ENCODE measurements at regions not wholly inside any gene's neighbourhood (a gene's known extent, or its start where the extent isn't known, plus 50 kb on each side); places are given as distances from the start of the nearest gene placed in this dataset.

DNA sequence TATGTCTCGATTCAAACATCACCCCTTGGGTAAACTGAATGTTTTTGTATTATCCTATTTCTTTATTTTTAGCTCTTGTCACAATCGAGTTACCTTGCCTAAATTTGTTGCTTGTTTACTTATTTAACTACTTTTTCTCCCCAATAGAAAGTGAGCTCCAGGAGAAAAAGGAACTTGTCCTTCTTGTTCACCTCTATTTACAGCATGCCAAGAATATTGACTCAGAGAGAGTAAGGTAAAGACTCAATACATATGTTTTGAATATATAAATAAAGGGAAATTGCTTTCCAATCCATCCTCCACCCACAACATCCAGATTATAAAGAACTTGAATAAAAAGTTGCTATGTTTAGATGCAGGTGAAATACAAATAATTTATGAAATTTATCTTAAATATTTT is 107.3 kb upstream of the PDC start:
- Mint-ChIP-seq H3K36me3 (ENCODE audit: low read depth) (no peaks in the 10 kb centered on the region), H3K4me1 (no peaks in the 10 kb centered on the region), H3K27ac (no peak overlapping the region), H3K27me3 (ENCODE audit: low read depth) (no peaks in the 10 kb centered on the region), H3K4me3 (no peak overlapping the region), H3K9me3 (no peaks in the 10 kb centered on the region)
- TF ChIP-seq, protein P1, sequence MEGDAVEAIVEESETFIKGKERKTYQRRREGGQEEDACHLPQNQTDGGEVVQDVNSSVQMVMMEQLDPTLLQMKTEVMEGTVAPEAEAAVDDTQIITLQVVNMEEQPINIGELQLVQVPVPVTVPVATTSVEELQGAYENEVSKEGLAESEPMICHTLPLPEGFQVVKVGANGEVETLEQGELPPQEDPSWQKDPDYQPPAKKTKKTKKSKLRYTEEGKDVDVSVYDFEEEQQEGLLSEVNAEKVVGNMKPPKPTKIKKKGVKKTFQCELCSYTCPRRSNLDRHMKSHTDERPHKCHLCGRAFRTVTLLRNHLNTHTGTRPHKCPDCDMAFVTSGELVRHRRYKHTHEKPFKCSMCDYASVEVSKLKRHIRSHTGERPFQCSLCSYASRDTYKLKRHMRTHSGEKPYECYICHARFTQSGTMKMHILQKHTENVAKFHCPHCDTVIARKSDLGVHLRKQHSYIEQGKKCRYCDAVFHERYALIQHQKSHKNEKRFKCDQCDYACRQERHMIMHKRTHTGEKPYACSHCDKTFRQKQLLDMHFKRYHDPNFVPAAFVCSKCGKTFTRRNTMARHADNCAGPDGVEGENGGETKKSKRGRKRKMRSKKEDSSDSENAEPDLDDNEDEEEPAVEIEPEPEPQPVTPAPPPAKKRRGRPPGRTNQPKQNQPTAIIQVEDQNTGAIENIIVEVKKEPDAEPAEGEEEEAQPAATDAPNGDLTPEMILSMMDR (IDR thresholded peaks at IDR 0.05; ENCODE audit: unreplicated experiment in 3 of 3) = no peak

GRCh38 chr1:186566140-186566855 is 105.4 kb upstream of the PDC start:
- H3K4me1 Mint-ChIP-seq = no peaks in the 10 kb centered on the region
- H3K36me3 Mint-ChIP-seq (ENCODE audit: low read depth) = no peaks in the 10 kb centered on the region
- H3K27me3 Mint-ChIP-seq (ENCODE audit: low read depth) = no peaks in the 10 kb centered on the region
- H3K4me3 Mint-ChIP-seq = no peak overlapping the region
- TF ChIP-seq, protein P1 (IDR thresholded peaks at IDR 0.05; ENCODE audit: unreplicated experiment in 3 of 3) = no peak
- no peak overlapping the region for H3K27ac Mint-ChIP-seq
- H3K9me3 Mint-ChIP-seq = no peaks in the 10 kb centered on the region

DNA sequence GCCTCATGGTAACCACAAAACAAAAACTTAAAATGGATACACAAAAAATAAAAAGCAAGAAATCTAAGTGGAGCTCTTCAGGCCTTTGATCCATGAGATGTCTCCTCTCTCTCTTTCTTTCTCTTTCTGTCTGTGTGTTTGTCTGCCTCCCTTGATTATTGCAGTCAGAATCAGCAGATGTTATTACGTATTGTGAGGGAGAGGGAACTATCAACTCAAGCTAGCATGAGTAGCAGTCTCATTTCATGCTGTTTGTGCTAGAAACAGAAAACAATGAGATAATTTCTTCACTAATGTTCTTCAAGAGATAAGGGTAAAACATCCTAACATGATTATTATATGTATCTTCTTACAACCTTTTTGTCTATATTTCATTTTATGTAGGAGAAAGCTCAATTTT is 103.7 kb upstream of the PDC start:
- Mint-ChIP-seq H3K27ac (no peak overlapping the region), H3K4me3 (no peak overlapping the region), H3K9me3 (no peaks in the 10 kb centered on the region), H3K27me3 (ENCODE audit: low read depth) (no peaks in the 10 kb centered on the region), H3K36me3 (ENCODE audit: low read depth) (no peaks in the 10 kb centered on the region), H3K4me1 (no peaks in the 10 kb centered on the region)
- TF ChIP-seq, protein P1 (IDR thresholded peaks at IDR 0.05; ENCODE audit: unreplicated experiment in 3 of 3) = no peak

DNA sequence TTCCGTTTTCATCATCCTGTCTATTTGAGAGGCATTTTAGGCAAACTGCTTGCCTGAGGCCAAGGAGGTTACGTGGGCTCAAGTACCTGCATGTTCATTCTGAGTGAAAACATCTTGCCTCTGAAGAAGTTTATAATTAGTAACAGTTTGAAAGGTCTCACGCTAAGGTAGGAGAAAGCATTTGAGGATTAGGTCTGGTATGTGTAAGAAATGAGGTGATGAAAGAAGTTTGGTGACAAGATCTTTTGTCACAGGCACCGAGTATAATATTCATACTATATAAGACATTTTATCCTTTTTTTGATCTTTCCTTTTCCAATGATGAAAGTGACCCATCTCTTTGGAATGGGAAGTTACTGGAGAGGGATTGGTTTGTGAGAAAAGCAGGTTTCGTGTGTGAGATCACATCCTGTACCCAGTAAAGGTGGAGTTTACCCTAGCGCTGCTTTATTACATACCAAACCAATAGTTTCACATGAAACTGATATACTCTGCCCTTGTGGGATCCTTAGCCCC is 98.7 kb upstream of the PDC start:
- TF ChIP-seq, protein P1 (IDR thresholded peaks at IDR 0.05; ENCODE audit: unreplicated experiment in 3 of 3) = no peak
- Mint-ChIP-seq H3K27ac (no peak overlapping the region), H3K36me3 (ENCODE audit: low read depth) (no peaks in the 10 kb centered on the region), H3K4me1 (no peaks in the 10 kb centered on the region), H3K9me3 (no peaks in the 10 kb centered on the region), H3K27me3 (ENCODE audit: low read depth) (peaks cover 4% of the 10 kb centered on the region), H3K4me3 (no peak overlapping the region)

DNA sequence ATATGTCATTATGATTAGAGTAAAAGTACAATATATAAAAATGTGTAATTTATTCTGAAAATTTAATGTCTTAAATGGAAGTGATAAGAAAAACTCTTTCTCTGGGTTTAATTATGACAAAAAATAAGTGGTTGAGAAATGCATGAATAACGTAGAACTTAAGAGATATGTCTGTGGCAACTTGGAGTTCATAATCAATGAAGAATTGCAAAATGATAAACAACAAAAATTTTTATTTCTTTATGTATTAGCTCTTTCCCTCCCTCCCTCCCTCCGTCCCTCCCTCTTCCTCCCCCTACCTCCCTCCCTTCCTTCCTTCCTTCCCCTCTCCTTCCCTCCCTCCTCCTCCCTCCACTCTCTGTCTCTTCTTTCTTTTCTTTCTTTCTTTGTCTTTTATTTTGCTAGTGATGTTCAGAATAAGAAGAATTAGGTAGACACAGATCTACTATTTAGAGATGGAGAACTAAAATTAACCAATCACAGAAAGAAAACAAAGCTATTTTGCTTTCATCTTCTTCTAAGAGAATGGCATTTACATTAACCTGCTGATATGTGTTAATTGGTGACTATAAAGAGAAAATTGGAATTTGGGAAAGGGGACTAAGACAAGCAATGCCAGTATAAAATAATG is 96.3 kb upstream of the PDC start:
- Mint-ChIP-seq H3K36me3 (ENCODE audit: low read depth) (no peaks in the 10 kb centered on the region), H3K9me3 (peaks cover 2% of the 10 kb centered on the region), H3K27ac (no peak overlapping the region), H3K4me1 (no peaks in the 10 kb centered on the region), H3K4me3 (no peak overlapping the region), H3K27me3 (ENCODE audit: low read depth) (peaks cover 4% of the 10 kb centered on the region)
- TF ChIP-seq, protein P1 (IDR thresholded peaks at IDR 0.05; ENCODE audit: unreplicated experiment in 3 of 3) = no peak
